BE2C (cell line): ENCODE measurements at regions not wholly inside any gene's neighbourhood (a gene's known extent, or its start where the extent isn't known, plus 50 kb on each side); places are given as distances from the start of the nearest gene placed in this dataset.
"Not testable (repeated sequence)": the region's sequence is repeated elsewhere in the genome, so short reads cannot be mapped to it uniquely, and the experiment has no call there.

Source experiments
- DNase-seq: peaks from one replicate; pipeline ENCODE4 v3.0.0-alpha.2; 2020
- H3K27me3 ChIP-seq: fragments of 250-450 bp; sonication (Bioruptor Pico); 2 replicates; pipeline ENCODE4 v1.5.1; 2020; ENCODE audit warnings: mild to moderate bottlenecking
- H3K36me3 ChIP-seq: fragments of 250-450 bp; sonication (Bioruptor Pico); 2 replicates; pipeline ENCODE4 v1.5.1; 2020; ENCODE audit warnings: mild to moderate bottlenecking
- H3K4me1 ChIP-seq: fragments of 250-450 bp; sonication (Bioruptor Pico); 2 replicates; pipeline ENCODE4 v1.5.1; 2020
- H3K4me3 ChIP-seq: 2 replicates; pipeline ENCODE4 v1.5.1; 2011; ENCODE audit warnings: low read depth, low read length
- H3K9me3 ChIP-seq: fragments of 250-450 bp; sonication (Bioruptor Pico); 2 replicates; pipeline ENCODE4 v1.5.1; 2020
- CTCF ChIP-seq: IDR thresholded peaks from 2 replicates; pipeline ENCODE4 v1.5.1; 2012; ENCODE audit warnings: mild to moderate bottlenecking, low read depth, low read length

- Histone ChIP-seq H3K36me3 (no peaks in the 10 kb centered on the region), H3K4me1 (no peaks in the 10 kb centered on the region; the same call in 1 of the 2 replicates), H3K9me3 (no peaks in the 10 kb centered on the region), H3K27me3 (no peaks in the 10 kb centered on the region), H3K4me3 (no peak overlapping the region)
- DNase-seq, result no peak
- no peak for TF ChIP-seq CTCF
These were observed 609.8 kb downstream of the BCOR start for GRCh38 chrX:39487969-39488330.

GRCh38 chrX:39491548-39492297, 606.0 kb downstream of the BCOR start:
- TF ChIP-seq CTCF, result no peak
- Histone ChIP-seq H3K27me3 (no peaks in the 10 kb centered on the region), H3K9me3 (no peaks in the 10 kb centered on the region), H3K4me3 (no peak overlapping the region), H3K36me3 (no peaks in the 10 kb centered on the region), H3K4me1 (no peaks in the 10 kb centered on the region)
- no peak for DNase-seq

- Histone ChIP-seq H3K9me3 (no peaks in the 10 kb centered on the region), H3K36me3 (no peaks in the 10 kb centered on the region), H3K27me3 (no peaks in the 10 kb centered on the region), H3K4me1 (no peaks in the 10 kb centered on the region), H3K4me3 (no peak overlapping the region)
- no peak for TF ChIP-seq CTCF
- DNase-seq, result no peak
These were observed 605.1 kb downstream of the BCOR start for GRCh38 chrX:39492497-39493162.

GRCh38 chrX:39493168-39493567, 604.6 kb downstream of the BCOR start:
- Histone ChIP-seq H3K36me3 (no peaks in the 10 kb centered on the region), H3K4me1 (no peaks in the 10 kb centered on the region), H3K9me3 (no peaks in the 10 kb centered on the region), H3K27me3 (no peaks in the 10 kb centered on the region), H3K4me3 (no peak overlapping the region)
- DNase-seq, result no peak
- TF ChIP-seq CTCF, result no peak

GRCh38 chrX:39497117-39497516, 600.6 kb downstream of the BCOR start:
- H3K4me1 ChIP-seq, H3K36me3 ChIP-seq, DNase-seq, H3K9me3 ChIP-seq, H3K27me3 ChIP-seq, H3K4me3 ChIP-seq: not testable (repeated sequence)

- no peaks in the 10 kb centered on the region for H3K4me1 ChIP-seq
- H3K9me3 ChIP-seq, result no peaks in the 10 kb centered on the region
- TF ChIP-seq CTCF, result no peak
- no peak for DNase-seq
- no peaks in the 10 kb centered on the region for H3K27me3 ChIP-seq
- no peaks in the 10 kb centered on the region for H3K36me3 ChIP-seq
- no peak overlapping the region for H3K4me3 ChIP-seq
These were observed 600.0 kb downstream of the BCOR start for GRCh38 chrX:39497702-39498265.
